Mesodermal cell (in vitro differentiated cells): ENCODE measurements at regions not wholly inside any gene's neighbourhood (a gene's known extent, or its start where the extent isn't known, plus 50 kb on each side); places are given as distances from the start of the nearest gene placed in this dataset.
"Not testable (repeated sequence)": the region's sequence is repeated elsewhere in the genome, so short reads cannot be mapped to it uniquely, and the experiment has no call there.

Source experiments
- H3K27ac ChIP-seq: 2 replicates; pipeline ENCODE4 v1.7.0; 2013; ENCODE audit warnings: mild to moderate bottlenecking, low read depth, low read length, moderate library complexity; ENCODE audit not compliant: severe bottlenecking
- H3K36me3 ChIP-seq: 2 replicates; pipeline ENCODE4 v1.7.1; 2013; ENCODE audit warnings: mild to moderate bottlenecking, low read length, moderate library complexity; ENCODE audit not compliant: control insufficient read depth, insufficient read depth
- H3K4me1 ChIP-seq: one replicate; pipeline ENCODE4 v1.7.1; 2013; ENCODE audit warnings: mild to moderate bottlenecking, low read length; ENCODE audit not compliant: insufficient read depth, control insufficient read depth, poor library complexity, severe bottlenecking
- H3K4me3 ChIP-seq: 2 replicates; pipeline ENCODE4 v1.7.0; 2013; ENCODE audit warnings: low read length, control low read depth, mild to moderate bottlenecking; ENCODE audit not compliant: insufficient read depth, poor library complexity, severe bottlenecking; ENCODE audit errors: extremely low read depth
- H3K9me3 ChIP-seq: 2 replicates; pipeline ENCODE4 v1.7.1; 2013; ENCODE audit warnings: mild to moderate bottlenecking, low read length, moderate library complexity; ENCODE audit not compliant: control insufficient read depth
- WGBS, 2 experiments: methylation state at CpG; one replicate each; pipeline ENCODE4 v1.1.5; 2013; ENCODE audit warnings: missing lambda C conversion rate in 2 of 2; ENCODE audit not compliant: insufficient coverage in 2 of 2; 5-methylcytosine and 5-hydroxymethylcytosine counted together

- 90 to 91% methylated on average over 1 of the region's 2 CpGs for WGBS, 2 experiments
- no peak overlapping the region for H3K27ac ChIP-seq
- H3K36me3 ChIP-seq = no peaks in the 10 kb centered on the region
- H3K4me1 ChIP-seq = peaks cover 3% of the 10 kb centered on the region
- H3K4me3 ChIP-seq = no peak overlapping the region
- peaks cover 7% of the 10 kb centered on the region for H3K9me3 ChIP-seq
Observed at GRCh38 chr3:40695848-40696247, 171.1 kb downstream of the ZNF621 start.

- not testable (repeated sequence) for H3K4me3 ChIP-seq, H3K36me3 ChIP-seq, H3K27ac ChIP-seq, H3K4me1 ChIP-seq
- H3K9me3 ChIP-seq = peaks cover 11% of the 10 kb centered on the region
Observed at GRCh38 chr3:40698611-40699010, 173.9 kb downstream of the ZNF621 start.

DNA sequence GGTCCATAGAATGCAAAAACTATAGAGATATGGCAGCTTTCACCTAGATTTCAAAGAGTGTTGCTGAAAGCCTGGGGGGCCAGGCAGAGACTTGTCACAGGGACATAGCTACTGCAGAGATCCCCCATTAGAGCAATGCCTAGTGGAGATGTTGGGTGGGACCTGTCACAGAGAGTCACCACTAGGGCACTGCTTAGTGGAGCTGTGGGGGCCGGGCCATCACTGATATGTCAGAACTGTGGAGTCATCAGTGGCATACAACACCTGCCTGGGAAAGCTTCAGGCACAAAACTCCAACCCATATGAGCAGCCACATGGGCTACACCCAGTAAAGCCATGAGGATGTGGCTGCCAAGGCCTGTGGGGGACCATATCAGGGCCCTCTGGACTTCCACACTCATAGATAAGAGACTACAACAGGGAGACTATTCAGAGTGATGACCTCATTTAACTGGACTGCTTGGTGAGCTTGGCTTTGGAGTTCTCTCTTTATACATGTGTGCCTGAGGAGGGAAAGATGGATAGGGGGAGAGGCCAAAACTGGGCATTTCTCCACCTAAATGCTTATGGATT lies 176.3 kb downstream of the ZNF621 start:
- H3K27ac ChIP-seq = no peak overlapping the region
- no peak overlapping the region for H3K4me3 ChIP-seq
- WGBS, 2 experiments = 80 to 83% methylated on average over 1 of the region's 1 CpG
- no peaks in the 10 kb centered on the region for H3K36me3 ChIP-seq
- peaks cover 11% of the 10 kb centered on the region for H3K9me3 ChIP-seq
- no peaks in the 10 kb centered on the region for H3K4me1 ChIP-seq

GRCh38 chr3:40704224-40704623 lies 179.5 kb downstream of the ZNF621 start:
- no CpG with 5 or more reads among the region's 1 CpG for WGBS, 2 experiments
- Histone ChIP-seq H3K27ac (no peak overlapping the region), H3K36me3 (no peaks in the 10 kb centered on the region), H3K4me3 (no peak overlapping the region), H3K4me1 (no peaks in the 10 kb centered on the region), H3K9me3 (peaks cover 11% of the 10 kb centered on the region)

DNA sequence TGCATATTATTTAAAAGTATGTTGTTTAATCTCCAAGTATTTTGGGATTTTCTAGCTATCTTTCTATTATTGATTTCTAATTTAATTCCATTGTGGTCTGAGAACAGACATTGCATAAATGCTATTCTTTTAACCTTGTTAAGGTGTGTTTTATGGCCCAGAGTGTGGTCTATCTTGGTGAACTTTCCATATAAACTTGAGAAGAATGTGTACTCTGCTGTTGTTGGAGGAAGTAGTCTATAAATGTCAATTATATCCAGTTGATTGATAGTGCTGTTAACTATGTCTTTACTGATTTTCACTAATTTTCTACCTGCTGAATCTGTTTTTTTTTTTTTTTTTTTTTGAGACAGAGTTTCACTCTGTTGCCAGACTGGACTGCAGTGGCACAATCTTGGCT lies 180.9 kb downstream of the ZNF621 start:
- H3K4me3 ChIP-seq = no peak overlapping the region
- peaks cover 6% of the 10 kb centered on the region for H3K9me3 ChIP-seq
- H3K36me3 ChIP-seq = no peaks in the 10 kb centered on the region
- no peaks in the 10 kb centered on the region for H3K4me1 ChIP-seq
- H3K27ac ChIP-seq = no peak overlapping the region

GRCh38 chr3:40713306-40713705 lies 188.5 kb downstream of the ZNF621 start:
- Histone ChIP-seq H3K27ac (no peak overlapping the region), H3K4me3 (no peak overlapping the region), H3K4me1 (peaks cover 4% of the 10 kb centered on the region), H3K9me3 (no peaks in the 10 kb centered on the region), H3K36me3 (no peaks in the 10 kb centered on the region)

- H3K4me1 ChIP-seq = peaks cover 4% of the 10 kb centered on the region
- no peak overlapping the region for H3K27ac ChIP-seq
- 77 to 82% methylated on average over 5 of the region's 6 CpGs for WGBS, 2 experiments
- no peaks in the 10 kb centered on the region for H3K36me3 ChIP-seq
- no peak overlapping the region for H3K4me3 ChIP-seq
- H3K9me3 ChIP-seq = no peaks in the 10 kb centered on the region
Observed at GRCh38 chr3:40713795-40714194, 189.0 kb downstream of the ZNF621 start.

GRCh38 chr3:40714771-40715345 lies 190.1 kb downstream of the ZNF621 start:
- 78 to 92% methylated on average over 7 of the region's 10 CpGs for WGBS, 2 experiments
- Histone ChIP-seq H3K36me3 (no peaks in the 10 kb centered on the region), H3K27ac (no peak overlapping the region), H3K4me1 (peaks cover 4% of the 10 kb centered on the region), H3K9me3 (no peaks in the 10 kb centered on the region), H3K4me3 (no peak overlapping the region)

DNA sequence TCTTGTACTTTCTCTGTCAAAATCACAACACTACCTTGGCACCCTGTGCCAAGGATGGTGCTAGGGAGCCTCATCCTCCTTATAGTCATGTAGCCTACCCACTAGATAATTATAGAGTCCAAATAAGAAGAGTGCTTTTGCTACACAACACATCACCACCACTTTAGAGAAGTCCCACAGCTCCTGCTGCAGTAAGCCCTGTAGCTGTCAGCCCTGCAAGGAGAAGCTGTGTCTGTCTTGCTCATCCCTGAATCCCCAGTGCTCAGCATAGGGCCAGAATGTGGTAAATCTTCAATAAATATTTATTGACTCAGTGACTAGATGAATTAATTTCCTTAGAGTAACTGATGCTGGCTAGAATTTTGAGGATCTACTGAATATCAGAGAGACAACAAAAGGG lies 190.8 kb downstream of the ZNF621 start:
- H3K36me3 ChIP-seq = no peaks in the 10 kb centered on the region
- H3K4me1 ChIP-seq = peaks cover 4% of the 10 kb centered on the region
- H3K4me3 ChIP-seq = no peak overlapping the region
- H3K9me3 ChIP-seq = no peaks in the 10 kb centered on the region
- H3K27ac ChIP-seq = no peak overlapping the region

- Histone ChIP-seq H3K36me3 (no peaks in the 10 kb centered on the region), H3K27ac (no peak overlapping the region), H3K4me1 (peaks cover 4% of the 10 kb centered on the region), H3K4me3 (no peak overlapping the region), H3K9me3 (no peaks in the 10 kb centered on the region)
- WGBS, 2 experiments = no CpG with 5 or more reads among the region's 1 CpG
Observed at GRCh38 chr3:40717471-40717870, 192.7 kb downstream of the ZNF621 start.

GRCh38 chr3:40718209-40718608 lies 193.4 kb downstream of the ZNF621 start:
- Histone ChIP-seq H3K4me3 (no peak overlapping the region), H3K9me3 (no peaks in the 10 kb centered on the region), H3K27ac (no peak overlapping the region), H3K36me3 (no peaks in the 10 kb centered on the region), H3K4me1 (peaks cover 4% of the 10 kb centered on the region)
- 60% methylated on average over 1 of the region's 1 CpG; no CpG with 5 or more reads in 1 of the 2 experiments for WGBS, 2 experiments
